ENCODE measurements at regions not wholly inside any gene's neighbourhood (a gene's known extent, or its start where the extent isn't known, plus 50 kb on each side); places are given as distances from the start of the nearest gene placed in this dataset.

DNA sequence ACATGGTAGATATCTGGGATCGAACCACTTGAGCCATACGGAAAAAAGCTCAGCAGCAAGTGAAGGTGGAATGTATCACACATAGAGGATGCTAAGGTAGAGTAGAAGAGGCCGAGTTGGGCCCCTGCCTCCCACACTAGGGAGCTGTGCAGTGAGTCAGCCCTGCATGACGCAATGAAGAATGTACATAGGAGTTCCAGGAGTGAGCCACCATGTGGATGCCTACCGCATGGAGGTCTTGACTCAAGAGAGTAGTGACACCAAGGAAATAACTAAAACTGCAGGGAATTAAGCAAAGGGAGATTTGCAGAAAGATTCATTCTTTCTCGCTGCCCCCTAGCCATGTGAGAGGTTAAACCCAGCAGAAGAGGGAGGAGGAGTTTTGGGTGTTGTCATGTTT, 389.6 kb upstream of the IGFBP7 start:
- Mint-ChIP-seq H3K4me1 (ENCODE audit: low read depth, unreplicated experiment) (no peaks in the 10 kb centered on the region), H3K36me3 (ENCODE audit: insufficient read depth, unreplicated experiment) (no peaks in the 10 kb centered on the region), H3K9me3 (ENCODE audit: unreplicated experiment) (no peaks in the 10 kb centered on the region), H3K27me3 (ENCODE audit: insufficient read depth, unreplicated experiment) (peaks cover 4% of the 10 kb centered on the region), H3K4me3 (ENCODE audit: unreplicated experiment) (no peak overlapping the region), H3K27ac (ENCODE audit: unreplicated experiment) (no peak overlapping the region)
- Histone ChIP-seq H3K27me3 (replicated peaks; ENCODE audit: control insufficient read depth, insufficient read depth, low read length) (no peaks in the 10 kb centered on the region), H3K36me3 (ENCODE audit: control insufficient read depth, insufficient read depth, low read length) (no peaks in the 10 kb centered on the region), H3K9me3 (no peaks in the 10 kb centered on the region), H3K4me1 (no peaks in the 10 kb centered on the region), H3K4me3 (ENCODE audit: low read depth, low read length) (no peak overlapping the region)
- ChIA-PET CTCF (no interaction called here), POLR2A (no interaction called here)
- TF ChIP-seq, protein P1, sequence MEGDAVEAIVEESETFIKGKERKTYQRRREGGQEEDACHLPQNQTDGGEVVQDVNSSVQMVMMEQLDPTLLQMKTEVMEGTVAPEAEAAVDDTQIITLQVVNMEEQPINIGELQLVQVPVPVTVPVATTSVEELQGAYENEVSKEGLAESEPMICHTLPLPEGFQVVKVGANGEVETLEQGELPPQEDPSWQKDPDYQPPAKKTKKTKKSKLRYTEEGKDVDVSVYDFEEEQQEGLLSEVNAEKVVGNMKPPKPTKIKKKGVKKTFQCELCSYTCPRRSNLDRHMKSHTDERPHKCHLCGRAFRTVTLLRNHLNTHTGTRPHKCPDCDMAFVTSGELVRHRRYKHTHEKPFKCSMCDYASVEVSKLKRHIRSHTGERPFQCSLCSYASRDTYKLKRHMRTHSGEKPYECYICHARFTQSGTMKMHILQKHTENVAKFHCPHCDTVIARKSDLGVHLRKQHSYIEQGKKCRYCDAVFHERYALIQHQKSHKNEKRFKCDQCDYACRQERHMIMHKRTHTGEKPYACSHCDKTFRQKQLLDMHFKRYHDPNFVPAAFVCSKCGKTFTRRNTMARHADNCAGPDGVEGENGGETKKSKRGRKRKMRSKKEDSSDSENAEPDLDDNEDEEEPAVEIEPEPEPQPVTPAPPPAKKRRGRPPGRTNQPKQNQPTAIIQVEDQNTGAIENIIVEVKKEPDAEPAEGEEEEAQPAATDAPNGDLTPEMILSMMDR (IDR thresholded peaks at IDR 0.05; ENCODE audit: insufficient read depth in 1 of 2, low read depth in 1 of 2, low read length in 1 of 2, severe bottlenecking in 1 of 2, unreplicated experiment in 1 of 2) = no peak
- peak in 1 of 2 experiments; percentile 22 for DNase-seq
- no TSS peak for BruUV-seq (replicated peaks)
- intact Hi-C loops (cut with micrococcal nuclease; ENCODE audit: unreplicated experiment) = loop anchor here (1.0 kb wide), 1 partner anchor 57 kb away; no protein-coding TSS in a partner anchor

DNA sequence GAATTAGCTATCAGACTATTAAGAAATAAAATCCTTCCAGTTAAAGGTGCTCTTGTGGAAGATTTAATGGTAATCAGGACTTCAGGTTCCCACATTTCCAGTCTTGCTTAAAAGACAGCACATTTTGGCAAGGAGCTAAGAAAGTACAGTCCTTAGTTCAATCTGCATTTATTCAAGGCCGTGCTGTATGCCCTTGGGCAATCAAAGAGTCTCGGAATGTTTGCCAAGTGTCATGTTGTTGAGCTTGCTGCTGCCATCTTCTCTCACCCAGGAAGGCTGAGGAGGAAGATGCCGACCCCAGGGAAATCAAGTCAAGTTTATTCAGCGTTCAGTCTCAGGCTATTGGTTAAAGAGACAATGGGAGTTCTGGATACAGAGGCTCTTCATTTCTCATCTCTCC, 388.1 kb upstream of the IGFBP7 start:
- H3K9me3 Mint-ChIP-seq (ENCODE audit: unreplicated experiment) = no peaks in the 10 kb centered on the region
- no TSS peak for BruUV-seq (replicated peaks)
- no peaks in the 10 kb centered on the region for H3K36me3 Mint-ChIP-seq (ENCODE audit: insufficient read depth, unreplicated experiment)
- no peak for DNase-seq
- intact Hi-C loops (cut with micrococcal nuclease; ENCODE audit: unreplicated experiment) = no loop called here
- ChIA-PET CTCF (no interaction called here), POLR2A (no interaction called here)
- Histone ChIP-seq H3K36me3 (ENCODE audit: control insufficient read depth, insufficient read depth, low read length) (no peaks in the 10 kb centered on the region), H3K4me1 (no peaks in the 10 kb centered on the region), H3K4me3 (ENCODE audit: low read depth, low read length) (no peak overlapping the region), H3K27me3 (replicated peaks; ENCODE audit: control insufficient read depth, insufficient read depth, low read length) (no peaks in the 10 kb centered on the region), H3K9me3 (no peaks in the 10 kb centered on the region)
- H3K27ac Mint-ChIP-seq (ENCODE audit: unreplicated experiment) = no peak overlapping the region
- no peak overlapping the region for H3K4me3 Mint-ChIP-seq (ENCODE audit: unreplicated experiment)
- H3K27me3 Mint-ChIP-seq (ENCODE audit: insufficient read depth, unreplicated experiment) = no peaks in the 10 kb centered on the region
- no peaks in the 10 kb centered on the region for H3K4me1 Mint-ChIP-seq (ENCODE audit: low read depth, unreplicated experiment)
- TF ChIP-seq, protein P1 (IDR thresholded peaks at IDR 0.05; ENCODE audit: insufficient read depth in 1 of 2, low read depth in 1 of 2, low read length in 1 of 2, severe bottlenecking in 1 of 2, unreplicated experiment in 1 of 2) = no peak

DNA sequence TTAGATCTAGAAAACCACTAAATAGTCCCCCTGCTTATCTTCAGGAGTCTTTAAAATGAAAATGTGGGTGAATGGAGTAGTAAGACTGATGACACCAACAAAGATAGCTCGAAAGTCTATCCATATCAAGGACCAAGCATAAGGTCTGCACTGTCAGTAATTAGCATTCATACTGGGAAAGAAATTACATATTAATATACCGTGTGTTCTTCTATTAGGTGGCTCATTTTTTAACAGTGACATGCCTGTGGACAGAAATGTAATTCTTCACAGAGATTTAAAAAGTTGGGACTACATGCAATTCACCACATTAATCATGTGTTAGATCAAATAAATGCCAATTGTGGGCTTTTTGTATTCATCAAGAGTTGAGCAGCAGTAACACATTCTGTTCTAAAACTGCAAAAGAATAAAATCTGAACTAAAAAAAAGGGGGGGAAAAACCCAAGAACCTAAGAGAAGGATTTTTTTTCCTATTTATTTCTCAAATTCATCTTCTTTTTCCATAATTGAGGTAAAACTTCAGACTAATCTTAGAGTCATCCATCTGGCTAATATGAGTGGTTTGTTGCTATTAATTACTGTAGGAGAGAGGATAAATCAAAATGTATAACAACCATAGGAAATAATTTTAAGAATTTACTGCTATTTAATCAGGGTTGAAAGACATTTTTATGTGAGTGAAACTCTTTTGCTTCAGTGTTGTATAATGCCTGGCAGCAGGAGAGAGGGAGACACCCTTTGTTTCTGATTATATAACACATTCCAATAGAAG, 386.7 kb upstream of the IGFBP7 start:
- intact Hi-C loops (cut with micrococcal nuclease; ENCODE audit: unreplicated experiment) = no loop called here
- ChIA-PET POLR2A (no interaction called here), CTCF (no interaction called here)
- Histone ChIP-seq H3K4me1 (no peaks in the 10 kb centered on the region), H3K36me3 (ENCODE audit: control insufficient read depth, insufficient read depth, low read length) (no peaks in the 10 kb centered on the region), H3K4me3 (ENCODE audit: low read depth, low read length) (no peak overlapping the region), H3K27me3 (replicated peaks; ENCODE audit: control insufficient read depth, insufficient read depth, low read length) (no peaks in the 10 kb centered on the region), H3K9me3 (no peaks in the 10 kb centered on the region)
- no peaks in the 10 kb centered on the region for H3K36me3 Mint-ChIP-seq (ENCODE audit: insufficient read depth, unreplicated experiment)
- TF ChIP-seq, protein P1 (IDR thresholded peaks at IDR 0.05; ENCODE audit: insufficient read depth in 1 of 2, low read depth in 1 of 2, low read length in 1 of 2, severe bottlenecking in 1 of 2, unreplicated experiment in 1 of 2) = no peak
- BruUV-seq (replicated peaks) = no TSS peak
- no peaks in the 10 kb centered on the region for H3K9me3 Mint-ChIP-seq (ENCODE audit: unreplicated experiment)
- H3K4me3 Mint-ChIP-seq (ENCODE audit: unreplicated experiment) = no peak overlapping the region
- no peak for DNase-seq
- no peak overlapping the region for H3K27ac Mint-ChIP-seq (ENCODE audit: unreplicated experiment)
- no peaks in the 10 kb centered on the region for H3K4me1 Mint-ChIP-seq (ENCODE audit: low read depth, unreplicated experiment)
- H3K27me3 Mint-ChIP-seq (ENCODE audit: insufficient read depth, unreplicated experiment) = no peaks in the 10 kb centered on the region

Measured in Caco-2 (cell line).